ENCODE measurements at regions not wholly inside any gene's neighbourhood (a gene's known extent, or its start where the extent isn't known, plus 50 kb on each side); places are given as distances from the start of the nearest gene placed in this dataset.

DNA sequence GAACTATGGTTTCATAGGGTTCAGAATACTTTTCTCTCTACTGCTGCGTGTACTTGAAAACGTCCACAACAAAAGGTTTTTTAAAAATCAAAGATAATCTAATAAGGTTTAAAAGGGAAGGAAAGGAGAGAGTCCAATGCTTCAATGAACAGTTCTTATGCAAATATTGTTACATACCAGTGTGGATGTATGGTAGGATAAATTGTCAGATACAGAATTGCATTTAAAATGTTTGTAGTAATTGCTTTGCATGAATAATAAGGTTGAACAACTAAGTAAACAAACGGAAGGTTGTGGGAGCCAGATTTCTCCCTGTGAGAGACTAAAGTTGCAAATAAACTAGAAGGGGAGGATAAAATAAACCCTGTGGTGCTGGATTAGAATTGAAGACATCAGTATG lies 53.8 kb upstream of the RBBP8 start:
- TF ChIP-seq SIN3A (IDR thresholded peaks at IDR 0.05; ENCODE audit: borderline replicate concordance, insufficient read depth, low read length), result no peak
- TF ChIP-seq POLR2AphosphoS5 (IDR thresholded peaks at IDR 0.05; ENCODE audit: low read depth, low read length), result no peak
- TF ChIP-seq FOXP2 (optimal IDR thresholded peaks at IDR 0.05; ENCODE audit: borderline replicate concordance, extremely low read depth, extremely low read length, insufficient read depth), result no peak
- no peak for TF ChIP-seq TAF1 (IDR thresholded peaks at IDR 0.05; ENCODE audit: borderline replicate concordance, insufficient read depth, low read length)
- TF ChIP-seq, protein P1, sequence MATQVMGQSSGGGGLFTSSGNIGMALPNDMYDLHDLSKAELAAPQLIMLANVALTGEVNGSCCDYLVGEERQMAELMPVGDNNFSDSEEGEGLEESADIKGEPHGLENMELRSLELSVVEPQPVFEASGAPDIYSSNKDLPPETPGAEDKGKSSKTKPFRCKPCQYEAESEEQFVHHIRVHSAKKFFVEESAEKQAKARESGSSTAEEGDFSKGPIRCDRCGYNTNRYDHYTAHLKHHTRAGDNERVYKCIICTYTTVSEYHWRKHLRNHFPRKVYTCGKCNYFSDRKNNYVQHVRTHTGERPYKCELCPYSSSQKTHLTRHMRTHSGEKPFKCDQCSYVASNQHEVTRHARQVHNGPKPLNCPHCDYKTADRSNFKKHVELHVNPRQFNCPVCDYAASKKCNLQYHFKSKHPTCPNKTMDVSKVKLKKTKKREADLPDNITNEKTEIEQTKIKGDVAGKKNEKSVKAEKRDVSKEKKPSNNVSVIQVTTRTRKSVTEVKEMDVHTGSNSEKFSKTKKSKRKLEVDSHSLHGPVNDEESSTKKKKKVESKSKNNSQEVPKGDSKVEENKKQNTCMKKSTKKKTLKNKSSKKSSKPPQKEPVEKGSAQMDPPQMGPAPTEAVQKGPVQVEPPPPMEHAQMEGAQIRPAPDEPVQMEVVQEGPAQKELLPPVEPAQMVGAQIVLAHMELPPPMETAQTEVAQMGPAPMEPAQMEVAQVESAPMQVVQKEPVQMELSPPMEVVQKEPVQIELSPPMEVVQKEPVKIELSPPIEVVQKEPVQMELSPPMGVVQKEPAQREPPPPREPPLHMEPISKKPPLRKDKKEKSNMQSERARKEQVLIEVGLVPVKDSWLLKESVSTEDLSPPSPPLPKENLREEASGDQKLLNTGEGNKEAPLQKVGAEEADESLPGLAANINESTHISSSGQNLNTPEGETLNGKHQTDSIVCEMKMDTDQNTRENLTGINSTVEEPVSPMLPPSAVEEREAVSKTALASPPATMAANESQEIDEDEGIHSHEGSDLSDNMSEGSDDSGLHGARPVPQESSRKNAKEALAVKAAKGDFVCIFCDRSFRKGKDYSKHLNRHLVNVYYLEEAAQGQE (IDR thresholded peaks at IDR 0.05; ENCODE audit: insufficient read depth in 1 of 2, low read depth in 2 of 2, low read length in 2 of 2), result no peak

- TF ChIP-seq POLR2AphosphoS5 (IDR thresholded peaks at IDR 0.05; ENCODE audit: low read depth, low read length), result no peak
- TF ChIP-seq SIN3A (IDR thresholded peaks at IDR 0.05; ENCODE audit: borderline replicate concordance, insufficient read depth, low read length), result no peak
Measured at GRCh38 chr18:22882084-22882483, 51.0 kb upstream of the RBBP8 start.

GRCh38 chr18:22883179-22883578 lies 49.9 kb upstream of the RBBP8 start:
- TF ChIP-seq TAF1 (IDR thresholded peaks at IDR 0.05; ENCODE audit: borderline replicate concordance, insufficient read depth, low read length), result no peak
- TF ChIP-seq POLR2AphosphoS5 (IDR thresholded peaks at IDR 0.05; ENCODE audit: low read depth, low read length), result no peak
- TF ChIP-seq FOXP2 (optimal IDR thresholded peaks at IDR 0.05; ENCODE audit: borderline replicate concordance, extremely low read depth, extremely low read length, insufficient read depth), result no peak
- TF ChIP-seq SIN3A (IDR thresholded peaks at IDR 0.05; ENCODE audit: borderline replicate concordance, insufficient read depth, low read length), result no peak
- TF ChIP-seq, protein P1 (IDR thresholded peaks at IDR 0.05; ENCODE audit: insufficient read depth in 1 of 2, low read depth in 2 of 2, low read length in 2 of 2), result no peak
